Karpas-422 (cell line): ENCODE measurements at regions not wholly inside any gene's neighbourhood (a gene's known extent, or its start where the extent isn't known, plus 50 kb on each side); places are given as distances from the start of the nearest gene placed in this dataset.
"Not testable (repeated sequence)": the region's sequence is repeated elsewhere in the genome, so short reads cannot be mapped to it uniquely, and the experiment has no call there.

ENCODE experiments used
- DNase-seq: peaks from one replicate; pipeline ENCODE4 v3.0.0-alpha.2; 2015
- H2AFZ ChIP-seq: fragments of 200-600 bp; sonication (generic); 2 replicates; pipeline ENCODE4 v1.6.1; 2014; ENCODE audit warnings: antibody characterized with exemption, low read length, mixed read lengths
- H3K27ac ChIP-seq: fragments of 200-600 bp; sonication (generic); 2 replicates; pipeline ENCODE4 v1.5.1; 2014; ENCODE audit warnings: mild to moderate bottlenecking, low read length, moderate library complexity
- H3K27me3 ChIP-seq: fragments of 200-600 bp; sonication (generic); 2 replicates; pipeline ENCODE4 v1.6.1; 2014; ENCODE audit warnings: low read length, mixed read lengths
- H3K36me3 ChIP-seq: fragments of 200-600 bp; sonication (generic); 2 replicates; pipeline ENCODE4 v1.6.1; 2014; ENCODE audit warnings: low read length, mixed read lengths; ENCODE audit not compliant: insufficient read depth
- H3K4me1 ChIP-seq: fragments of 200-600 bp; sonication (generic); 2 replicates; pipeline ENCODE4 v1.6.1; 2014; ENCODE audit warnings: mild to moderate bottlenecking, low read length, mixed read lengths
- H3K4me2 ChIP-seq: fragments of 200-600 bp; sonication (generic); 2 replicates; pipeline ENCODE4 v1.6.1; 2014; ENCODE audit warnings: low read length, low read depth, mild to moderate bottlenecking; ENCODE audit not compliant: poor library complexity, severe bottlenecking
- H3K4me3 ChIP-seq: fragments of 200-600 bp; sonication (generic); 2 replicates; pipeline ENCODE4 v1.5.1; 2014; ENCODE audit warnings: mild to moderate bottlenecking, antibody characterized with exemption, low read length, mixed read lengths
- H3K79me2 ChIP-seq: fragments of 200-600 bp; sonication (generic); 2 replicates; pipeline ENCODE4 v1.6.1; 2014; ENCODE audit warnings: mild to moderate bottlenecking, low read length, mixed read lengths
- H3K9ac ChIP-seq: fragments of 200-600 bp; sonication (generic); 2 replicates; pipeline ENCODE4 v1.6.0; 2014; ENCODE audit warnings: low read length
- H3K9me2 ChIP-seq: fragments of 200-600 bp; sonication (generic), shearing (Covaris generic); replicated peaks from 2 replicates; pipeline ENCODE4 v1.6.0; 2014; ENCODE audit warnings: mild to moderate bottlenecking, low read length, moderate library complexity; ENCODE audit not compliant: insufficient read depth
- H3K9me3 ChIP-seq: fragments of 300-700, 200-600 bp; sonication (generic); 2 replicates; pipeline ENCODE4 v1.6.1; 2014; ENCODE audit warnings: low read length, mixed read lengths
- H4K20me1 ChIP-seq: fragments of 200-600 bp; sonication (generic); 2 replicates; pipeline ENCODE4 v1.6.1; 2014; ENCODE audit warnings: mild to moderate bottlenecking, antibody characterized with exemption, low read length, low read depth; ENCODE audit not compliant: insufficient read depth

DNA sequence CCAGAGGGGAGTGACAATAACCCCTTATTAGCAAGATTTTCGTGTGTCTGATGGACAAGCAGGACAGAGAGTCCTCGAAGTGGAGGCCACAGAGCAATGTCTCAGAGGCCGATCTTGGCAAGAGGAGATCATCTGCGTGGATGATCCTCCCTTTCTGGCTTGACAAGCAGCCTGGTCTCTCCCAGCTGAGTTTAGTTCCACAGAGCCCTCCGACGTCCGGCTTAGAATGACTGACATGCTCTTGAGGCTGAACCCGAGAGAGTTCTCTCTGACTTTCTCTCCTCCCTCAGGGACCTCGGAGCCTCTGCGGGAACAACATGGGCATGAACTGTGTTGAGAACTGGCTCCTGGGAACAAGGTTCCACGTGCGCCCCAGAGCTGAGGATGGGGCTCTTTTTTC is 180.7 kb upstream of the PFKP start:
- peak; percentile 60 for DNase-seq
- no peaks in the 10 kb centered on the region for H3K9me2 ChIP-seq
- no peaks in the 10 kb centered on the region for H4K20me1 ChIP-seq
- peak overlapping the region; percentile 99 for H3K27ac ChIP-seq
- peak overlapping the region; percentile 77 for H3K9ac ChIP-seq
- no peaks in the 10 kb centered on the region for H3K79me2 ChIP-seq
- peak overlapping the region; percentile 5; the same call in 1 of the 2 replicates for H3K4me3 ChIP-seq
- peaks cover 87% of the 10 kb centered on the region for H3K4me1 ChIP-seq
- H3K4me2 ChIP-seq: peak overlapping the region; percentile 64
- H3K27me3 ChIP-seq: no peaks in the 10 kb centered on the region
- H3K9me3 ChIP-seq: no peaks in the 10 kb centered on the region
- H3K36me3 ChIP-seq: no peaks in the 10 kb centered on the region
- no peak overlapping the region for H2AFZ ChIP-seq

DNA sequence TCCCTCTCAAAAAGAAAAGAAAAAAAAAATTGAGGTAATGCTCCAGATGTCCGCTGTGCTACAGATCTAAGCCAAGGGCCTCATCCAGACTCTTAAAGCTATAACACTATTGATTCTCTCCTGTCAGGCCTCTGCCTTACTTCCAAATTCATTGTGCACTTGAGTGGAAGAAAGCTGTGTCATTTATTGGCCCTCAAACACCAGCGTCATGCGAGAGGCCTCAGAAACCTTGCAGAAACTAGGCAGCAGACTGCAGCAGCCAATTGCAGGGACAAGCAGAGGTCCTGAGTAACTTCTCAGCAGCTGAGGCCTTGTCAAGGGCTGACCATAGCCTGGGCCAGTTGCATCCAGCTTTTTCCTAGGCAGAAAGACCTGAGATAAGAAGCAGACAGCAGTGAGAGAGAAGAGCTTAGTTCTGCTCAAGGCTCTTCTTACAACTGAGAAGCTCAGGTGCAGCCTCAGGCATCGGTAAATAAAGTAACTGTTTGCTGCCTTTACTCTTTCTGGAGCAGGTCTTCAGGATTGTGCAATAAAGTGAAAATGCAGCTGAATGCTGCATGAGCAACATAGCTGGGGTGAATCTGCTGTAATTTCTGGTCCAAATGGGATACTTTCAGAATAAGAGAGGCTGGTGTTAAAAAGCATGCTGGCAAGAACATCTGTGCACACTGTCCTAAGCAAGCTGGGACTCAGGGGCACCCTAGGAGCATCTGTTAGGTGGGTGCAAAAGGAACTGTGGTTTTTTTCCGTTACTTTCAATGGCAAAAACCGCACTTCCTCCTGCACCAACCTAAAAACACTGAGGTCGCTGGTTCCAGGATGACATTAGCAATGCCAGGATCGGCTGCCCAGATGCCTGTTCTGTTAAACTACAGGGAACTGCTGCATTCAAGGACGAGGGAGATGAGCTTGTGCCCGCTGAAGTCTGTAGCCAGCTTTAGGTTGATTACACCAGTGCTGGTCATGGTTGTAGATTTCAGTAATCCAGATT is 181.8 kb upstream of the PFKP start:
- Histone ChIP-seq H3K4me2 (peak overlapping the region; percentile 64), H4K20me1 (no peaks in the 10 kb centered on the region), H3K4me1 (peaks cover 87% of the 10 kb centered on the region)

DNA sequence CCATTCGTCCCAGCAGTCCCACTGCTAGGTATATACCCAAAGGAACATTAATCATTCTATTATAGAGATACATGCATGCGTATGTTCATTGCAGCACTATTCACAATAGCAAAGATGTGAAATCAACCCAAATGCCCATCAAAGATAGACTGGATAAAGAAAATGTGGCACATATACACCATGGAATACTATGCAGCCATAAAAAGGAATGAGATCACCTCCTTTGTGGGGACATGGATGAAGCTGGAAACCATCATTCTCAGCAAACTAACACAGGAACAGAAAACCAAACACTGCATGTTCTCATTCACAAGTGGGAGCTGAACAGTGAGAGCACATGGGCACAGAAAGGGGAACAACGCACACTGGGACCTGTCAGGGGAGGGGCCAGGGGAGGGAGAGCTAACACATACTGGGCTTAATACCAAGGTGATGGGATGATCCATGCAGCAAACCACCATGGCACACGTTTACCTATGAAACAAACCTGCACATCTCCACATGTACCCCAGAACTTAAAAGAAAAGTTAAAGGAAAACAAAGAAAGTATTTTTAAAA is 183.3 kb upstream of the PFKP start:
- H3K27me3 ChIP-seq, H3K9me2 ChIP-seq, H2AFZ ChIP-seq, H4K20me1 ChIP-seq, H3K36me3 ChIP-seq, H3K9me3 ChIP-seq, H3K79me2 ChIP-seq: not testable (repeated sequence)
- peak; percentile 94 for DNase-seq
- peaks cover 91% of the 10 kb centered on the region for H3K4me1 ChIP-seq
- H3K4me3 ChIP-seq: peak overlapping the region; percentile 8; the same call in 1 of the 2 replicates
- peak overlapping the region; percentile 99 for H3K27ac ChIP-seq
- peak overlapping the region; percentile 64 for H3K4me2 ChIP-seq
- peak overlapping the region; percentile 77 for H3K9ac ChIP-seq

More for the DNA sequence above, 181.8 kb upstream of the PFKP start:
- Histone ChIP-seq H3K4me3 (peak overlapping the region; percentile 40), H3K9ac (peak overlapping the region; percentile 77), H3K9me3 (no peaks in the 10 kb centered on the region), H3K9me2 (no peaks in the 10 kb centered on the region), H3K79me2 (no peaks in the 10 kb centered on the region), H2AFZ (no peak overlapping the region), H3K27me3 (no peaks in the 10 kb centered on the region), H3K36me3 (no peaks in the 10 kb centered on the region), H3K27ac (peak overlapping the region; percentile 99)
- DNase-seq: peak; percentile 88

DNA sequence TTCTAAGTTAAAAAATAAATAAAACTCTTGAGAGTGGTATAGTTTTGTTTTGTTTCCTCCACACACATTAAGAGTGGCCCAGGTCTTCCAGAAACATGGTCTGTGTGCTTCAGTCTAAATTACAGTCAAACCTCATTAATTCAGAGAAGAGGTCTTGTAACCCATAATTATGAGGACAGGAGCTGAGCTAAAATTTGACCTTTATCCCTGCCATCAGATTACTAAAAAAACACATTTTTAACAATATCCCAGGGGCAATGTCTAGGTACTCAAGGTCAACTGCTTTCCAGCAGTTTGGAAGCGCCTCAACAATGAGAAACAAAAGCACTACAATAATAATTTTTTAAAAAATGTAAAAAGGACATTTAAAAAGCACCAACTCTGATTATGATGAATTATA is 184.1 kb upstream of the PFKP start:
- H3K9me2 ChIP-seq: no peaks in the 10 kb centered on the region
- no peaks in the 10 kb centered on the region for H3K9me3 ChIP-seq
- no peak for DNase-seq
- H3K4me3 ChIP-seq: peak overlapping the region; percentile 8
- no peaks in the 10 kb centered on the region for H3K79me2 ChIP-seq
- no peaks in the 10 kb centered on the region for H3K36me3 ChIP-seq
- no peak overlapping the region for H2AFZ ChIP-seq
- H3K27ac ChIP-seq: peak overlapping the region; percentile 99
- H4K20me1 ChIP-seq: no peaks in the 10 kb centered on the region
- H3K9ac ChIP-seq: peak overlapping the region; percentile 77
- peak overlapping the region; percentile 64 for H3K4me2 ChIP-seq
- H3K4me1 ChIP-seq: peaks cover 92% of the 10 kb centered on the region
- H3K27me3 ChIP-seq: no peaks in the 10 kb centered on the region

DNA sequence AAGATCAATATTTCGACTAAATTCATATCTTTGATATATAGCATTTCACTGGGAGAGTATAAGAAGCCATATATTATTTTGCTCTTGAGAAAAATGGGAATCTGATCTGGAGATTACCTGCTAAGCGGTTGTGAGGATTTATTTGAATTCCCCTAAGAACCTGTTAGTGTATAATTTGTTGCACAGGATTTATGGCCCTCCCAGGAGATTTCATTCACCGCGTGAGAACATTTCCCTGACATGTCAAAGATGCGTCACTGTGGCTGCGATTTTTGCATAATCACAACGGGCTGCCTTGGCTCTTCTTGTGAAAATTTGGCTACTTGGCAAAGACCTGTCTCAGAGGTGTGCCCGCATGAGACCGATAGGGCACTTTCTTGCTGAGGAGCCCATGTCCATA is 184.7 kb upstream of the PFKP start:
- peak overlapping the region; percentile 64 for H3K4me2 ChIP-seq
- H3K36me3 ChIP-seq: no peaks in the 10 kb centered on the region
- peaks cover 92% of the 10 kb centered on the region for H3K4me1 ChIP-seq
- no peaks in the 10 kb centered on the region for H3K79me2 ChIP-seq
- peak overlapping the region; percentile 74 for H3K9ac ChIP-seq
- H3K27me3 ChIP-seq: no peaks in the 10 kb centered on the region
- H4K20me1 ChIP-seq: no peaks in the 10 kb centered on the region
- H3K27ac ChIP-seq: peak overlapping the region; percentile 99
- no peaks in the 10 kb centered on the region for H3K9me3 ChIP-seq
- peak; percentile 99 for DNase-seq
- H2AFZ ChIP-seq: no peak overlapping the region
- H3K9me2 ChIP-seq: no peaks in the 10 kb centered on the region
- H3K4me3 ChIP-seq: peak overlapping the region; percentile 37

DNA sequence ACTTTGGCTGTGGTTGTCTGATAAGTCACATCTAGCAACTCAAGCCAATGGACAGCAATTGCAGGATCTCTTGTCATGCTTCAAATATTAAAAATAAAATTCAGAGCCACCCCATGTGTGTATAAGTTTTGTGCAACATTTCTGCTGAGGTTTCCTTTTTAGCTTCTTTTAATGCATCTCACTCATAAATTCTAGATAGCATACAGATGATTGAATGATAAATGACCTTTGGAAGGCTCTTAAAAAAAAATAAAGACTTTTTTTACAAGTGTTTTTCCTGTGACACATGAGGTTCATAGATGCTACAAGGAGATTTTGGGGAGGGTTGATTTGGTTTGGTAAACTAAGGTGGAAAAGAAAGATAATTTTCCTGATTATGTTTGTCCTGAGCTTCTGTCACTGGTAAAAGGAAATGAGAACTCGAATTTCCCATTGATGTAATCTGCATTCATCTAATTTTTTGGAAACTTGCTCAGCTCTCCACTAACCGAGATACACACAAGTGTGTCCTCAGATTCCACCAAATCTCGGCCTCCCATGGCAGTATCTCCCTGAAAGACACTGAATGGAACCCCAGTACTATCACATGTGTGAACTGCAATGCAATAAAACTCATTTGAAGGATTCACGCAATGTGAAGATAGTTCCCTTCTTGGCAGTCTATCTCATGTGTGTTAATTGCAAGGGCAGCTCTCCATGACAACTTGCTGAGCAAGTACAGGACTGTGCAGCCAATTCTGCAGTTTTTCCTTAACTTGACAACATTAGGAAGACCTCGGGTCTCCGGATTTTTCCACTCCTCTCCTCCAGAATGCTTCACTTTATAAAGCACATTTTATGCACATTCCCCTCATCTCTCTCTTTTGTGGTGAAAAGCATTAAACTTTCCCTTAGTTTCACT is 185.4 kb upstream of the PFKP start:
- H2AFZ ChIP-seq: no peak overlapping the region
- peak overlapping the region; percentile 74 for H3K9ac ChIP-seq
- no peaks in the 10 kb centered on the region for H3K79me2 ChIP-seq
- H3K36me3 ChIP-seq: no peaks in the 10 kb centered on the region
- H3K4me3 ChIP-seq: peak overlapping the region; percentile 37
- H3K27me3 ChIP-seq: no peaks in the 10 kb centered on the region
- H3K9me3 ChIP-seq: no peaks in the 10 kb centered on the region
- H3K27ac ChIP-seq: peak overlapping the region; percentile 99
- peaks cover 92% of the 10 kb centered on the region for H3K4me1 ChIP-seq
- peak overlapping the region; percentile 64 for H3K4me2 ChIP-seq
- peak; percentile 89 for DNase-seq
- H3K9me2 ChIP-seq: no peaks in the 10 kb centered on the region
- no peaks in the 10 kb centered on the region for H4K20me1 ChIP-seq

DNA sequence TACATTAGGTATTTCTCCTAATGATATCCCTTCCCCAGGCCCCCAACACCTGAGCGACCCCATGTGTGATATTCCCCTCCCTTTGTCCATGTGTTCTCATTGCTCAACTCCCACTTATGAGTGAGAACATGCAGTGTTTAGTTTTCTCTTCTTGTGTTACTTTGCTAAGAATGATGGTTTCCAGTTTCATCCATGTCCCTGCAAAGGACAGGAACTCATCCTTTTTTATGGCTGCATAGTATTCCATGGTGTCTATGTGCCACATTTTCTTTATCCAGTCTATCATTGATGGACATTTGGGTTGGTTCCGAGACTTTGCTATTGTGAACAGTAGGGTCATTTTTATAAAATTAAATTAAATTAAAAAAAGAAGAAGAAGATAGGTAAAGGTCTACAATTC is 187.3 kb upstream of the PFKP start:
- H2AFZ ChIP-seq, H3K4me2 ChIP-seq, H3K9me2 ChIP-seq, H3K4me3 ChIP-seq, H3K9me3 ChIP-seq, H3K27me3 ChIP-seq, H3K79me2 ChIP-seq, H4K20me1 ChIP-seq, H3K9ac ChIP-seq, H3K36me3 ChIP-seq, DNase-seq: not testable (repeated sequence)
- H3K4me1 ChIP-seq: peaks cover 92% of the 10 kb centered on the region
- H3K27ac ChIP-seq: peak overlapping the region; percentile 99
